Neural progenitor cell (in vitro differentiated cells): ENCODE measurements at regions not wholly inside any gene's neighbourhood (a gene's known extent, or its start where the extent isn't known, plus 50 kb on each side); places are given as distances from the start of the nearest gene placed in this dataset.
"Not testable (repeated sequence)": the region's sequence is repeated elsewhere in the genome, so short reads cannot be mapped to it uniquely, and the experiment has no call there.

ENCODE experiments used
- DNase-seq: peaks from one replicate; pipeline ENCODE4 v3.0.0-alpha.2; 2016; ENCODE audit warnings: low spot score
- H2AFZ ChIP-seq: fragments of 200-600 bp; sonication (generic); replicated peaks from 2 replicates; pipeline ENCODE4 v1.6.1; 2016; ENCODE audit warnings: antibody characterized with exemption
- H3F3A ChIP-seq: fragments of 200-600 bp; sonication (generic); 2 replicates; pipeline ENCODE4 v1.6.1; 2016; ENCODE audit warnings: antibody characterized with exemption, low read depth
- H3K27ac ChIP-seq: fragments of 200-600 bp; sonication (generic); 2 replicates; pipeline ENCODE4 v1.5.1; 2016; ENCODE audit warnings: mild to moderate bottlenecking
- H3K27me3 ChIP-seq: fragments of 200-600 bp; sonication (generic); 2 replicates; pipeline ENCODE4 v1.6.1; 2016; ENCODE audit warnings: mild to moderate bottlenecking, moderate library complexity
- H3K36me3 ChIP-seq: fragments of 200-600 bp; sonication (generic); 2 replicates; pipeline ENCODE4 v1.5.1; 2016
- H3K4me1 ChIP-seq: fragments of 200-600 bp; sonication (generic); 2 replicates; pipeline ENCODE4 v1.6.1; 2016; ENCODE audit warnings: mixed run types
- H3K4me2 ChIP-seq: fragments of 200-600 bp; sonication (generic); 2 replicates; pipeline ENCODE4 v1.6.1; 2016
- H3K4me3 ChIP-seq: fragments of 200-600 bp; sonication (generic); 2 replicates; pipeline ENCODE4 v1.5.1; 2016
- H3K79me2 ChIP-seq: fragments of 200-600 bp; sonication (generic); 2 replicates; pipeline ENCODE4 v1.6.1; 2016; ENCODE audit warnings: low read depth
- H3K9ac ChIP-seq: fragments of 200-600 bp; sonication (generic); 2 replicates; pipeline ENCODE4 v1.6.1; 2016
- H3K9me3 ChIP-seq: fragments of 200-600 bp; sonication (generic); 2 replicates; pipeline ENCODE4 v1.5.1; 2016; ENCODE audit warnings: low read depth
- H4K20me1 ChIP-seq: fragments of 200-600 bp; sonication (generic); 2 replicates; pipeline ENCODE4 v1.6.1; 2016; ENCODE audit warnings: low read depth
- H3K27ac Mint-ChIP-seq: 3 replicates; pipeline ENCODE4 v1.8.0; 2021; ENCODE audit warnings: mixed read lengths
- H3K27me3 Mint-ChIP-seq: 2 replicates; pipeline ENCODE4 v1.8.0; 2022; ENCODE audit warnings: low read depth, mild to moderate bottlenecking, inconsistent platforms, moderate library complexity, mixed read lengths; ENCODE audit not compliant: insufficient read depth
- H3K36me3 Mint-ChIP-seq: 3 replicates; pipeline ENCODE4 v1.8.0; 2021; ENCODE audit warnings: mixed read lengths
- H3K4me1 Mint-ChIP-seq: 3 replicates; pipeline ENCODE4 v1.8.0; 2021; ENCODE audit warnings: mixed read lengths
- H3K4me3 Mint-ChIP-seq: 3 replicates; pipeline ENCODE4 v1.8.0; 2021; ENCODE audit warnings: mild to moderate bottlenecking, moderate library complexity, mixed read lengths
- H3K9me3 Mint-ChIP-seq: 3 replicates; pipeline ENCODE4 v1.8.0; 2020; ENCODE audit warnings: mixed read lengths
- CTCF ChIP-seq: fragments of 200-600 bp; sonication (generic); IDR thresholded peaks from 2 replicates; pipeline ENCODE4 v1.5.1; 2017; ENCODE audit warnings: antibody characterized with exemption, mild to moderate bottlenecking
- EZH2 ChIP-seq: fragments of 200-600 bp; sonication (generic); IDR thresholded peaks from 2 replicates; pipeline ENCODE4 v1.6.1; 2017; ENCODE audit warnings: antibody characterized with exemption, mild to moderate bottlenecking, moderate library complexity
- EZH2phosphoT487 ChIP-seq: fragments of 200-600 bp; sonication (generic); IDR thresholded peaks from 2 replicates; pipeline ENCODE4 v1.6.1; 2017; ENCODE audit warnings: antibody characterized with exemption

GRCh38 chr5:101244621-101245020 lies 341.5 kb upstream of the ST8SIA4 start:
- H3K27ac Mint-ChIP-seq: no peak overlapping the region
- DNase-seq: no peak
- no peak overlapping the region for H3K4me2 ChIP-seq
- no peaks in the 10 kb centered on the region for H3K4me1 ChIP-seq
- H3K9ac ChIP-seq: no peak overlapping the region
- H3K27me3 ChIP-seq: no peaks in the 10 kb centered on the region
- TF ChIP-seq EZH2phosphoT487 (no peak), EZH2 (no peak), CTCF (no peak)
- H4K20me1 ChIP-seq: no peaks in the 10 kb centered on the region
- no peak overlapping the region for H3K4me3 Mint-ChIP-seq
- no peaks in the 10 kb centered on the region for H3K9me3 Mint-ChIP-seq
- H3K9me3 ChIP-seq: no peaks in the 10 kb centered on the region
- H3K4me3 ChIP-seq: no peak overlapping the region
- no peaks in the 10 kb centered on the region for H3K4me1 Mint-ChIP-seq
- no peak overlapping the region for H2AFZ ChIP-seq
- H3K27ac ChIP-seq: no peak overlapping the region
- no peaks in the 10 kb centered on the region for H3K27me3 Mint-ChIP-seq
- no peaks in the 10 kb centered on the region for H3F3A ChIP-seq
- H3K79me2 ChIP-seq: no peaks in the 10 kb centered on the region
- H3K36me3 ChIP-seq: no peaks in the 10 kb centered on the region
- H3K36me3 Mint-ChIP-seq: no peaks in the 10 kb centered on the region

- Mint-ChIP-seq H3K4me1 (no peaks in the 10 kb centered on the region), H3K9me3 (peaks cover 3% of the 10 kb centered on the region), H3K4me3 (no peak overlapping the region), H3K36me3 (no peaks in the 10 kb centered on the region), H3K27me3 (no peaks in the 10 kb centered on the region), H3K27ac (no peak overlapping the region)
- no peaks in the 10 kb centered on the region for H4K20me1 ChIP-seq
- H3K9me3 ChIP-seq: no peaks in the 10 kb centered on the region
- H3K79me2 ChIP-seq: no peaks in the 10 kb centered on the region
- TF ChIP-seq CTCF (no peak), EZH2 (no peak), EZH2phosphoT487 (no peak)
- H3K27me3 ChIP-seq: no peaks in the 10 kb centered on the region
- peak overlapping the region; percentile 98 for H2AFZ ChIP-seq
- DNase-seq: peak; percentile 18
- peaks cover 5% of the 10 kb centered on the region for H3K4me1 ChIP-seq
- no peak overlapping the region for H3K9ac ChIP-seq
- no peak overlapping the region for H3K4me3 ChIP-seq
- H3F3A ChIP-seq: no peaks in the 10 kb centered on the region
- no peaks in the 10 kb centered on the region for H3K36me3 ChIP-seq
- H3K27ac ChIP-seq: no peak overlapping the region
- peak overlapping the region; percentile 35 for H3K4me2 ChIP-seq
Observed at GRCh38 chr5:101212942-101213514, 309.9 kb upstream of the ST8SIA4 start.

- DNase-seq: no peak
- Histone ChIP-seq H3K27me3 (no peaks in the 10 kb centered on the region), H3K79me2 (no peaks in the 10 kb centered on the region), H3K9ac (no peak overlapping the region), H2AFZ (no peak overlapping the region), H3K4me2 (no peak overlapping the region), H3K4me1 (no peaks in the 10 kb centered on the region), H3K9me3 (no peaks in the 10 kb centered on the region), H3K36me3 (no peaks in the 10 kb centered on the region), H3F3A (no peaks in the 10 kb centered on the region), H4K20me1 (no peaks in the 10 kb centered on the region), H3K27ac (no peak overlapping the region), H3K4me3 (no peak overlapping the region)
- Mint-ChIP-seq H3K4me1 (no peaks in the 10 kb centered on the region), H3K9me3 (peaks cover 3% of the 10 kb centered on the region), H3K27me3 (no peaks in the 10 kb centered on the region), H3K4me3 (no peak overlapping the region), H3K36me3 (no peaks in the 10 kb centered on the region), H3K27ac (no peak overlapping the region)
- no peak for TF ChIP-seq EZH2
- TF ChIP-seq EZH2phosphoT487: no peak
- no peak for TF ChIP-seq CTCF
Observed at GRCh38 chr5:101206534-101206933, 303.5 kb upstream of the ST8SIA4 start.

GRCh38 chr5:101205065-101205464 lies 302.0 kb upstream of the ST8SIA4 start:
- H3K27me3 Mint-ChIP-seq, H3K36me3 ChIP-seq, H3K4me1 ChIP-seq, H3K79me2 ChIP-seq, H3F3A ChIP-seq, H3K27ac ChIP-seq, H3K4me1 Mint-ChIP-seq, H3K4me2 ChIP-seq, H2AFZ ChIP-seq, H3K27ac Mint-ChIP-seq, H3K9ac ChIP-seq, H3K9me3 Mint-ChIP-seq, H3K4me3 Mint-ChIP-seq, H3K9me3 ChIP-seq, H3K36me3 Mint-ChIP-seq, DNase-seq, H3K4me3 ChIP-seq, H4K20me1 ChIP-seq, H3K27me3 ChIP-seq: not testable (repeated sequence)

GRCh38 chr5:101180365-101180764 lies 277.3 kb upstream of the ST8SIA4 start:
- H3K4me1 Mint-ChIP-seq: not testable (repeated sequence)
- peak; percentile 3 for DNase-seq
- H3K9me3 Mint-ChIP-seq: peaks cover 13% of the 10 kb centered on the region

More at GRCh38 chr5:101180365-101180764, 277.3 kb upstream of the ST8SIA4 start:
- H3K9ac ChIP-seq, H3K79me2 ChIP-seq, H3K27ac Mint-ChIP-seq, H3K4me3 Mint-ChIP-seq, H3K36me3 ChIP-seq, H4K20me1 ChIP-seq, H3K4me1 ChIP-seq, H3K27me3 Mint-ChIP-seq, H3K27me3 ChIP-seq, H2AFZ ChIP-seq, H3F3A ChIP-seq, H3K4me2 ChIP-seq, H3K9me3 ChIP-seq, H3K4me3 ChIP-seq, H3K27ac ChIP-seq, H3K36me3 Mint-ChIP-seq: not testable (repeated sequence)
